Superior temporal gyrus (tissue), 1 donor: ENCODE measurements at regions not wholly inside any gene's neighbourhood (a gene's known extent, or its start where the extent isn't known, plus 50 kb on each side); places are given as distances from the start of the nearest gene placed in this dataset.
"Not testable (repeated sequence)": the region's sequence is repeated elsewhere in the genome, so short reads cannot be mapped to it uniquely, and the experiment has no call there.

ENCODE experiments used
- DNase-seq: peaks from one replicate; pipeline ENCODE4 v3.0.0-alpha.2; 2016; ENCODE audit errors: extremely low spot score

DNA sequence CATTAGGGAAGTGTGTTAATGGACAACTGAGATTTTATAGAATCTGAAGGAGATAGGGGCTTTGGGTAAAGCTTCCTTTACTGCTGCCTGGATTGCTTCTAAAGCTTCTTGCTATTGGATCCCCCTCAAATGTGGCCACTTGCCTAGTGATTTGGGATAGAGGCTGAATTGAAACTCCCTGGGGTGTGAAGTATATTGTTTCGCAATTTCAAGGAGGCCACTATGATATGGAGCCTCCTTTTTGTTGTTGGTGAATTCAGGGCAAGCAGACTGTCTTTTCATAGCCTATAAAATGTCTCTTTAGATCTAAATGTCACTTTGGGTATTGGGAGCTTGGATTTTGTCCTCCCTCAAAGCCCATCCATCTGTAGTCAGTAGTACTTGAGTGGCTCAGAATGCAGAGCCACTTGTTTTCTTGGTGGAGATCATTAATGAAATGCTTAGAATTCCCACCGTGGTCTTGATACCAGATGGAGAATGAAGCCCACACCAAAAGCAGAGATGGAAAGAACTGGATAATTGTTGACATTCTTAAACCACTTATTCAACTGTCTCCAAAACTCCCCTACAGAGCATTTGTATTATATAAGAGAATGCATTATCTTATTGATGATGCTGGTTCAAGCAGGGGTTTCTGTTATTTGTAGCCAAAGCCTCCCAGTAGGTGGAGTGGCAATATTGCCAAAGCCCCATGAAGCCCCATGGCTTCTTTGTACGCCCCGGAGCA, 144.3 kb upstream of the KCNE2 start:
- no peak for DNase-seq

GRCh38 chr21:34220556-34221195, 143.1 kb upstream of the KCNE2 start:
- DNase-seq: no peak

GRCh38 chr21:34221331-34222030, 142.3 kb upstream of the KCNE2 start:
- no peak for DNase-seq

DNA sequence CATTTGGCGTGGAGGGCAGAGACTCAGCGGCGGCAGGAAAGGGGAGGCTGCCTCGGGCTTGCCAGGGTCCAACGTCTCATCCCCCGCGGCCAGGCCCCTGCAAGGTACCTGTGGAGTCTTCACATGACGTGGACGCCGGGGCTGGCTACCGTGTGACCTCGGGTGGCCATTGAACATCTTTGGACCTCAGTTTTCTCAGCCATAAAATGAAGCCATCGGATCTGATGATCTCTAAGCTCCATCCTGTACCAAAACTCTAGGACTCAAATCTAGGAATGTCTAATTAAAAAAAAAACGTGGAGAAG, 141.8 kb upstream of the KCNE2 start:
- DNase-seq: no peak

GRCh38 chr21:34223376-34223775, 140.4 kb upstream of the KCNE2 start:
- DNase-seq: no peak

DNA sequence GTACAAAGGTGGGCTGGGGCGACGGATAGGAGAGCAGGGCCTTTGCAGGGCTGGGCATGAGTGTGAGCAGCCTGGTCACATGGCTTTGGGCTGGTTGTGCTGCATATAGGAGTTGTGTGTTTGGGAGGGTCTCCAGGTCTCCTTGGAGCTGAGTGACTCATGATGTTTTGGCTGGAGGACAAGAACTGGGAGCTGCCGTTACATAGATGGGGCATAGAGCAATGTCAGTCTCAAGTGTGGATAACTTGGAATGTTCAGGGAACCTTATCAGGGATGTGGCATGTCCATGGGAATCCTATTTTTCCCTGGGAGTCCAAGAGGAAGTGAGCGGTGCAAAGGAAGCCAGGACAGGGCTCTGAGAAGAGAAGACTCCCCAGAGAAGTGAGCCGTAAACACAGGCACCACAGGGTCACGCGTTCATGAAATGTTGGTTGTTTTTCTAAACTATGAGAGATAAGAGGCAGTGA, 136.4 kb upstream of the KCNE2 start:
- no peak for DNase-seq

DNA sequence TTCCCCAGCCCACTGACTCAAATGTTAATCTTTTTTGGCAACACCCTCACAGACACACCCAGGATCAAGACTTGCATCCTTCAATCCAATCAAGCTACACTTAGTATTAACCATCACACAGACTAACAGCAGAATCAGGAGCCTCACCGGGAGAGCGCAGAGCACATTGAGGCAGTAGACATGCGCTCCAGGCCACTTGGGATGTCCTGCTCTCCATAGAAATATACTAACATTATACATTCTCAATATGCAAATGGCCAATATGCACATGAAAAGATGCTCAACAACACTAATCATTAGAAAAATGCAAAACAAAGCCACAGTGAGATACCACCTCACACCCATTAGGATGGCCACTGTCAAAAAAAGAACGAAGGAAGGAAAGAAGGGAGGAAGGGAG, 135.0 kb upstream of the KCNE2 start:
- no peak for DNase-seq

DNA sequence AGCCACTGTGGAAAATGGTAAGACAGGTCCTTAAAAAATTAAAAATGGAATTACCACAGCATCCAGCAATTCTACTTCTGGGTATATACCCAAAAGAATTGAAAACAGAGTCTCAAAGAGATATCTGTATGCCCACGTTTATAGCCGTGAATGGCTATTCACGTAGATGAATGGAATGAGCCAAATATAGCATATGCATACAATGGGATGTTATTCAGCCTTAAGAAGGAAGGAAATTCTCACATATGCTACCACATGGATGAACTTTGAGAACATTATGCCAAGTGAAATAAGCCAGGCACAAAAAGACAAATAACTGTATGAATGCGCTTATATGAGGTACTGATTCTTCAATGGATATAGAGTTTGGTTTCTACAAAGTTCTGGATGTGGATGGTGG, 134.5 kb upstream of the KCNE2 start:
- DNase-seq: no peak

GRCh38 chr21:34233741-34234140, 130.1 kb upstream of the KCNE2 start:
- DNase-seq: not testable (repeated sequence)

DNA sequence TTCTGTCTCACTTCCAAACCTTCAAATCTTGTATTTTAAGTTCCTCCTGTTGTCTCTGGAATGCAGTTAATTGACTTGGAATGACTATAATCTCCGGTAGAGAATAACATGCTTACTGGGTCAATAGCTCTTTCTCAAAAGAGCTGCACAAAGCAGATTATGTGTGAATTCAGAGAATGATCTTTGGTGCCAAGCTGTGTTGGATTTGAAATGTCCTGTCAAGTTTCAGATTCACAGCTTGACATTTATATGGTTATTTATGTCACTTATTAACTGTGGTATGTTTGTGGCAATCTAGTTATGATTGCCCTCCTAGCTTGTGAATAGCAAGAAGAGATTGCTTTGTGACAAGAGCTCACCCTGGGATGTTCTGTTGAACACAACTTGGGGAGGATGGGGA, 128.3 kb upstream of the KCNE2 start:
- DNase-seq: no peak

DNA sequence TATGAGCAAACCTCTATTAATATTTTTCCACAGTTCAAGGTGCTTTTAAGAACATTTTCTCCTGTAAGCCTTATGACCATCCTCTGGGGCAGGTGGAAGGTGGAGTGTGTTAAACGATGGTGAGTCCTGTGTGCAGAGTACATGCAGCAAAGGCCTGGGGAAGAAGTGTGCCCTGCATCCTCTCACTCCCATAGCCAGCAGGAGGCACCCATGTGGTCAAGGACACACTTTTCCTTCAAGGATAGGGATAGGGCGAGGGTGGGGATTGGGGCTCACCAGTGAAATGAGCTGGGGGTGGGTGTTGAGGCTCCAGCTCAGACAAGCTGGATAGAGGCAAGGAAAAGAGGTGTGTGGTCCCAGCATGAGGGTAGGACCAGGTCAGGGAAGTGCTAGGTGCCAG, 120.8 kb upstream of the KCNE2 start:
- DNase-seq: no peak

DNA sequence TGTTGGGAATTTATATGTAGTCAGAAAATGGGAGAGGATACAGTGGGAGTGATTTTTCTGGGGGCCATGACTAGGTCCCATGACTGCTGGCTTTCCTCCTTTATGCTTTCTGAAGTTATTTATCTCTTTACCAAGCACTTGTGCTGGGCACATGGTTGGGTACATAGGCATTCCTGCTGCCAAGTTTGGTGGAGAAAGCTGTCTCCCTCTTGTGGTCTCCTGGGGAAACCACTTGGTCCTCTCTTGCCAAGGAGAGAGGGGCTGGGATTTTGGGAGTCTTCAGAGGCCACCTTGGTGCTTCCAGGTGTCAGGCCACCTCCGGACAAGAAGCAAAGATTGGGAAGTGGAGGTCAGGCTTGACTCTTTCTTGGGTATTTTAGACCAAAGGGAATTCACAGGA, 120.2 kb upstream of the KCNE2 start:
- no peak for DNase-seq

DNA sequence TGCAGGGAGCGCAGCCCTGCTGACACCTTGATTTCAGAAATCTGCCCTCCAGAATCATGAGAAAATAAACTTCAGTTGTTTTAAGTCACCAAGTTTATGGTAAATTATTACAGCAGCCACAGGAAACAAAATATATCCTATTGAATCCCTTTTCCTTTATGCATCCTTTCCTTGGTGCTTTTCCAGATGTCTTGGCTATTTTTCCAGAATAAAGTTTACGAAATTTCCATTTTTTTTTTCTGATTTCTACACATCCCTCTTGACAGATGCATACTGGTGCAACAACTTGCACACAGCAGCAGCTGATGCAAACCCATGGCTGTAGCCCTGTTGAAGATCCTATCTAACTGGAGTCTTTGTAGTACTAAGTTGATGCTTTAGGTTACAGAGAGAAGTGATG, 111.1 kb upstream of the KCNE2 start:
- no peak for DNase-seq

- DNase-seq: no peak
Observed at GRCh38 chr21:34255073-34255472, 108.7 kb upstream of the KCNE2 start.

DNA sequence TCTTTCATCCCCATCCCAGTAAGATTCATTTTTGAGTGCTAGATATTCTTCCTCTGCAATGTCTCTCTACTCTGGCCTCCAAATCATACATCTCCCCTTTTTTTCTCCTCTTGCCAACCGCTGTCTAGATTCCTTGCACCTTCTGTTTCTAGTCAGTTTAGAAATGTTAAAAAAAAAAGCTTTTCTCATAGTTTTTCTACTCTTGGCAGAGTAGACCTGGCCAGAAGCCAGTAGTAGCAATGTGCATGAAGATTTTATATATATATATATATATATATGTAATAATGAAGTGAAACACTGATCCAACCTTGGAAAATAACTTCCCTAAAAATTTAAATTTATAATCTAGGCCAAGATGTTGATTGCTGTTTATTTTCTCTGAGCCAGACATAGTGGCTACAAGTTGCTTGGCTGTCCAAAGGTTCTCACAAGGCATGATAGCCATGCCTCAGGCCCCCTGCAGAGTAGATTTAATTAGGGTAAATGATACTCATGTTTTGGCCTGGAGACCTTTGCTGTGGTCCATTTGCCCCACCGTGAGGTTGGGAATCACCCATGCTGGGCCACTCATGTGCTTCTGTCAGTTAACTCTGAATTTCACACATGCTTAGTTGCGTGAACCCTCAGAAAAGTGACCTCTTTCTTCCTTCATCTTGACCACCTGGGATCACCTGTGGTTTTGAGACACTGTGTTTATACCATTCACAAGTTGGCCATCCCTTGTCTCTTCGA, 103.4 kb upstream of the KCNE2 start:
- no peak for DNase-seq

- no peak for DNase-seq
Observed at GRCh38 chr21:34261841-34262468, 101.9 kb upstream of the KCNE2 start.

DNA sequence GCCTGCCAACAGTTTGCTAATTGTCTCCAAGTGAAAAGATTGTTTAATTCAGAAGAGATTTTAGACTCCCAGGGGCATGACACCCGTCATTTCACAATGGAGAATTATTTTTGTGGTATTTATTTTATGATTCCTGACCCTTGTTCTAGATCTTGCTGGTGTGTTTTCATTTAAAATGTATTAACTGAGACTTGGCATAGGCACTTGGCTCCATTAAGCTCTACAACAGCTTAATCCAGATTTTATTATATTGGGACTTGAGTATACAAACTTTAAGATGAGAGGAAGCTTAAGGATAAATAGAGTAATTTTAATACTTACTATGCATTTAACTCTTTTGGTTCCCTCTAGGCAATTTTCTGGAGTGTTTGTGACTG, 101.3 kb upstream of the KCNE2 start:
- no peak for DNase-seq

- DNase-seq: no peak
Observed at GRCh38 chr21:34263629-34264028, 100.2 kb upstream of the KCNE2 start.

GRCh38 chr21:34266351-34266750, 97.5 kb upstream of the KCNE2 start:
- DNase-seq: no peak

- DNase-seq: no peak
Observed at GRCh38 chr21:34268493-34268892, 95.3 kb upstream of the KCNE2 start.

- DNase-seq: no peak
Observed at GRCh38 chr21:34270411-34270810, 93.4 kb upstream of the KCNE2 start.
